ENCODE measurements at regions not wholly inside any gene's neighbourhood (a gene's known extent, or its start where the extent isn't known, plus 50 kb on each side); places are given as distances from the start of the nearest gene placed in this dataset.

DNA sequence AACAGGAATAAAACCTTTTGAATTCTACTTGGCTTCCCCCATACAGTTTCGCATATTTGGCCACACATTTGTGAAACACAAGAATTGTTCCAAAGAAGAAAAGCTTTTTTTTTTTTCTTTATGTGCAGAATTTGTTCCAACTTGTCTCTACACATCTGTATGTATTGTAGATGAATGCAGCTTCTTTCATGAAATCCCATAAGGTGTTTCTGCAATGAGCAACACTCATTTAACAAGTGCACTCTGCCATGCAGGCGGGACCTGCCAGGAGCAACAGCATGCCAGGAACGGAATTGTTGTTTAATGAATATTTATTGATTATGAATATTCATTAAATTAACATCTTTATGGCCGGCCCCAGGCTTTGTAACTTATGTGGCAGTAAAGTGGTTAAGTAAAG lies 1075.0 kb downstream of the TTLL7 start:
- no peak for DNase-seq

DNA sequence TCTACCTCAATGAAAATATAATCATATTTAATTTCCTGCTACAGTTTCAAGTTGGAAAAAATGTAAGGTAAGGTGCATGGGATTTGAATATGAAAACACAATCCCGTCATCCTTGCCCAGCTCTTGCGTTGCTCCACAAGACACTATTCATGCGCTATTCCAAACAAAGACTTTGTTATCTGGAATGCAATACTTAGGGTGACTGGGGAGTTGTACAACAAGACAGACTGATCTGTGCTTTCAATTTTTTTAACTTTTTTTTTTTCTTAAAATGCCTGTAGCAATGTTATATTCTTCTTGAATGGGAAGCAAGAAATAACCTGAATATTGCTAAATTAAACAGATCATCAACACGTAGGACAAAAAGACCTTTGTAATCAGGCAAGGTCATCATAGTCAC lies 1077.2 kb downstream of the TTLL7 start:
- DNase-seq: no peak

DNA sequence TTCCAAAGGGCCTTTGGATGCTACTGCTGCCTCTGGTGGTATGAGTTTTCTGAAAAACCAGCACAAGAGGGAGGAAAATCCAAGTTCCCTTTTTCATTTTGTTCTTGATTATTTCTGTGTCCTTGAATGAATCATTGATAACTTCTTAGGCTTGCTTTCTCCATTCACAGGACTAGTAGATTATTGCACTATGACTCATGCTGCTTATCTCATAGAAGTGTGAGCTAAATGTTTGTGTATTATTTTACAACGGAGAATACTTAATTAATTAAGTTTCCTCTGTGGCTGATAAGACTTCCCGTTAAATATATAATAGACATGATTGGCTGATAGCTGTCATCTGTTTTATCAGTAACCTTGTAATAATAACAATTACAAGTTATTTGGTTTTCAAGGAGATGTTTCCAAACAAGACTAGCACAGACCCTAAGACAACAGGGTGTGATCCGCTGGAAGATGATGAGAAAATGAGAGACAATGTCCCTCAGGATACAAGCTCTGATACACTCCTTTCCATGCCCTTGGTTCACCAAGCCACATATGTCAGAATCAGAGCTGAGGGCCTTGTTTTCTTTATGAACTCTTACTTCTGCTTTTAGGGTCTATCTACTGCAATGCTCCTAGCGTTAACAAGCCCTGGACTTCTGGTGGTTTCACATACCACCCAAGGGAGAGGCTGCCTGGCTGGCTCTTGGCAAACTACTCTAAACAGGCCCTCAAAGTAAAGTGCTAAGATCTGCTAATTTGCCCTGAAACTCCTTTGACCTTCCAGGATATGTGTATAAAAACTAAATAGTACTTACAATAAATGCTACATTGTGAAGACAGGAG lies 1078.3 kb downstream of the TTLL7 start:
- no peak for DNase-seq

DNA sequence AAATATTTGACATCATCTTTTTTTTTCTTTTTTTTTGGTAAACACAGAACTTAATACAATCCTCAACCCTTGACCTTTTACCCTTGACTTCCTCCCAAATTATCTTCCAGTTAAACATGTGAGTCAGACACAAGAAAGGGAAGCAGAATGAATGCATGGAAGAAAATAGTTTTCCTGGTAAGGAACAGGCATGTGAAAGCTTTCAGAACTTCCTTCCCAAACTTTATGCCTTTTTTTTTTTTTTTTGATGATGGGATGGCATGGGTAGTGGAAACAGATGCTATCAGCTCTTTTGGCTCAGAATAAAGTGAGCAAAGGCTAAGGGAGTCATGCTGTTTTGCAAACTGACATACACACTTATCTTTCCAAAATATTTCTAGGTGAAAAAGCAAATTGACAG lies 1079.1 kb downstream of the TTLL7 start:
- no peak for DNase-seq

DNA sequence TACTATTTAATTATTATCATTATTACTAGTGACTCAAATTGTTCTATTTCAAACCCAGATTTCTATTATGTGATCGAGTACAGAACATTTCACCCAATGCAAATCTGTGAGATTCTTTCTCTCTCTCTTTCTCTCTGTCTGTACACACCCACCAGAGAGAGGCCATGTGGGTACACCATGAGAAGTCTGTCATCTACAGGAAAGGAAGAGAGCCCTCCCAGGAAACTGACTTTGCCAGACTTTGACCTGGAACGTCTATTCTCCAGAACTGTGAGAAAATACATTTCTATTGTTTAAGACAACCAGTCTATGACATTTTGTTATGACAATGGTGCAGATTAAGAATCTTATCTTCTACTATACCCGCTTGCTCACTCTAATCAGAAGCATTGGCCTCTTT lies 1091.6 kb downstream of the TTLL7 start:
- no peak for DNase-seq

DNA sequence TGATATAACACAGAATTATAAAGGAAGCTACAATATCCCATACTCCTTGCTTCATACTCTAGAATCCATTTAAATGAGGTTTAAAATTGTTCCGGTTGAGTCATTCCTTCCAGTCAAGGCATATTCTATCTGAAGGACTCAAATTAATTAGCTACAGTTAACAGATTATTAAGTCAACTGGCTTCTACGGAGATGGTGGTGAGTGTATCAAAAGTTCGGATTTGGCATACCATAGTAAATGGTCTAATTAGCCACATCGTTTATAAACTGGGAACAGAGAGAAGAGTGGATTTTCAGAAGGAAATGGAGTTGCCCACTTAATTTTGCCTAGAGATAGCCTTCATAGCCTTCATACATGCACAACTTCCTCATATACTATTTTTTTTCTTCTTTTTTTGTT lies 1095.3 kb downstream of the TTLL7 start:
- DNase-seq: no peak

GRCh38 chr1:82901561-82901960 lies 1097.4 kb downstream of the TTLL7 start:
- no peak for DNase-seq

GRCh38 chr1:82901118-82901517 lies 1097.8 kb downstream of the TTLL7 start:
- no peak for DNase-seq

DNA sequence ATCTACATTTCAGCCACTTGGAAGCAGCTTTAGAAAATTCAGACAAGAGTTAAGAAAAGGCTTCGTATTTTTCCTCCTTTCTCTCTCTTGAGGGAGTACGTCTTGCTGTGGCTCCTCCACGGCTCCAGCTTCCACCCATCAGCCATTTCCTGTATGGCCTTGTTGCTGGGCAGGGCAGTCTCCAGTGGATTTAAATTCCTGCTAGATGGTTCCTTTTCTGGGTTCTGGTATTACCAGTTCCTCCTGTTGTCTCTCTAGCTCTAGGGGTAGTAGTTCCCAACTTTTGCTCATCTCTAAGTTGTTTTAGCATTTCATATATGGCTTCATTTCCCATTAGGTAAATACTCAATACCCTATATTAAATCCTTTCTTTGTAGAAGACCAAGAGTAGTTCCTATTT lies 1098.3 kb downstream of the ADGRL2 start:
- DNase-seq: no peak

DNA sequence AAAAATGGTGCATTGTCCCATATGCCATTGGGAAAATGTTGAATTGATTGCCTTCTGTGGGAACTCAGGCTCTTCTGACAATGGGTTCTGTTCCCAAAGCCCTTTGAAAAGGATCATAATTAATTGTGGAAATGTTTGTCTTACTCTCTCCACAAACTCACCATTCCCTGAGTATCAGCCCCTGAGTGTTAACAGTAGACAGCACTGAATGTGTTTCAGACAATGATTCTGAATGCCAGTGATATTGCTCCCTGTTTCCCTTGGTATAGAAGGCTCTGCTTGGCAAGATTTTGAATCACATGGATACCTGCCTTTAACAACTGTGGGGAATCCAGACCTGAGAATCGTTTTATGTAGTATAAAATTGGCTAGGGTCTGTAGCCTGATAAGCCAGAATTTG lies 1096.8 kb downstream of the ADGRL2 start:
- no peak for DNase-seq

GRCh38 chr1:82896036-82896435 lies 1095.3 kb downstream of the ADGRL2 start:
- no peak for DNase-seq

DNA sequence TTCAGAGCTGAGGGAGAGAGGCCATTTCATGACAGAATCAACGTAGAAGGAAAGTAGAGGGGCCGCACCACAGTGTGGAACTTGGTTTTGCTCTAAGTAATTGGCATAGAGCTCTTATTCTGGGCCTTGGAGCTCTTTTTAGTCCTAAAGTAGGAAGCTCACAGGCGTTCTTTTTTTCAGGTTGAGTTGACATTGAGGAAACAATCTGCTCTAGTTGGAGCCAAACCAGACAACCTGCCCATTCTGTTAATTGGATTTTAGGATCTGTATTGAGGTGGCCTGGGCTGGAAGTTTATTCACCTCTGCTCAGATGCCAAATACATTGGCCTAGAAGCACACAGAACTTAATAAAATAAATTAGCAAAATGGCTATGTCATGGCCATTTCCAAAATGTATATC lies 1093.9 kb downstream of the ADGRL2 start:
- DNase-seq: no peak

DNA sequence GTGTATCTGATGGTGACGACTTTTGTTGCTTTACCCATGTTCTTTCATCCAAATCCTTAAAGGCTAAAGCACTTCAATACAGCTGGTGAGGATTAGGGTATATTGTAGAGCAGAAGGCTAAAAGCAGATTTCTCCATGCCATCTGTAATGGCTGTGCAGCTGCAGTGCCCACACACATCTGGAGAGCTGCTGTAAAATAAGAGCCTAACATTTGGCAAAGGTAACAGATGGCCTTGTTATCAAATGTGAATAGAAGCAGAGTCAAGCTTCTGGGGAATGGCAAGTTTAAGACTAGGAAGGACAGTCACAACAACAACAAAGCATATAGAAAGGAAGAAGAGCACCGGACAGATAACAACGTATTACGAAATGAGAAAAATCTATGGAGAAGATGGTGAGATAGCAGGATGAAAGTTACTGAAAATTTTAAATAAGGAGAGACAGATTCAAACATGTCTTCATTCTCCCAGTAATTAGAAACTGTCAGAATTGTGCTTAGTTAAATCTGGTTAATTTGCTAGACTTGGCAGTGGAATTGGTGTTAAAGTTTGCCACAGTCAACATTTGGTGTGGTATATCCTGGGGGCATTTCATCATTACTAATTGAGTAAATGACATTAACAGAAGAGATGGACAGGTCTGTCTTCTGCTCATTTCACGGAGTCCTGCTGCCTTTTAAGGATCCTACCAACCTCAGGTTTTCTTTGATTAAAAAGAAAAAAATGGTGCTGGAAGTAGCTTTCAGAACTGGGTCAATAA lies 1093.2 kb downstream of the ADGRL2 start:
- DNase-seq: no peak

- no peak for DNase-seq
Observed at GRCh38 chr1:82880506-82880905, 1079.8 kb downstream of the ADGRL2 start.

DNA sequence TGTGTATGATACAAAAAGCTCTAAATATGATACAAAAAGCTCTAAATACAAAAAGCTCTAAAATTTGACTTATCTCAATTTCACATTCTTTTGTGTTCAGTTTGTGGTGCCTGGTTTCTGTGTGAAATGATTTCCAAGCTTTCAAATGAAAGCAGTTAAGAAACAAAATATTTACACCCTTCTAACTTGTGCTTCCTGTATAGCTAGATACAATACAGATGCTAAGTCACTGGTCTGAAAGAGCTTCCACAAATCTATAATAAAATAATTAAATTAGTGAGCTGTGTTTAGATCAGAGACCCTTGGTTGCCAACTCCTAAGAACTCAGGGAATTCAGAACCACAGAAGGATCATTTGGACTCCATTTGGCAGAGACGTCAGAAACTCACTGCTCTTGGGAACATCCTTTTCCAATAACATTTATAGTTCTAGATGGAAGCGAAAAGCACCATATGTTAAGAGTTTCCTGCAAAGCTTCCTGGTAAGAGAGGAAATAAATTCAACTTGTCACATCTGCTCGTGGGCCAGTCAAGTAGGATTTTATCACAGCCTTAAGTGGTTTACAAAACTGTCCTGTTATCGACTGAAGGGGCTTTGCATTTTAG lies 1079.1 kb downstream of the ADGRL2 start:
- no peak for DNase-seq

DNA sequence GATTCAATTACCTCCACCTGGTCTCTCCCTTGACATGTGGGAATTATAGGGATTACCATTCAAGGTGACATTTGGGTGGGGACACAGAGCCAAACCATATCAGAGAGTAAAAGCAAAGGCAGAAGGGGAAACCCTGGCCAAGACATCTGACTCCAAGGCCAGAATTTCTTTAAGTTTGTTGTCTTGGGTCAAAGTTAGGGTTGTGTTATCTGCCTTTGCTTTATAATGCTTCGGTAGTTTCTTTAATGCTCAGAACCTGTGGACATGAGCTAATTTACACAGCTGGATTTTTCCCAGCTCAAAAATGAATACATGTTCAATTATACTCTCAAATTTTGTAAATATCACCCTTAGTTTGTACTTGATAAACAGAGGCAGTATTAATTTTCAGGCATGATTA lies 1074.4 kb downstream of the ADGRL2 start:
- no peak for DNase-seq

DNA sequence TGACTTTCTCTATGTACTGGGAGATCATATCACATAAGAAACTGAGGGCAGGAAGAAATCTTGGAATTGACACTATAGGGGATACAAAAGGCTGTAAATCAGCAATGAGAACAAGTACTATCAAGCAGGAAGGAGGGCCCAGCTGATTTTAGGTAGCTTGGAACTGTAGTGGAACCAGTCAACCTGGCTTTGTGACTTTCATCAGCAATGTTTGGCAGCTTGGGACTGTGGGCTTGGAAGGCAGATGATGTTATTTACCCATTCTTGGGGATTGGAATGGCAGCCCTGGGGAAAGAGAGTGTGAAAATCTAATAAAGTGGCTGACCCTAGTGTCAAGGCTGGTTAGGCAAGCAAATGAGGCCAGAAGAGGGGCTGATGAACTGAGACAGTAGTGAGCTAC lies 1073.3 kb downstream of the ADGRL2 start:
- DNase-seq: no peak

DNA sequence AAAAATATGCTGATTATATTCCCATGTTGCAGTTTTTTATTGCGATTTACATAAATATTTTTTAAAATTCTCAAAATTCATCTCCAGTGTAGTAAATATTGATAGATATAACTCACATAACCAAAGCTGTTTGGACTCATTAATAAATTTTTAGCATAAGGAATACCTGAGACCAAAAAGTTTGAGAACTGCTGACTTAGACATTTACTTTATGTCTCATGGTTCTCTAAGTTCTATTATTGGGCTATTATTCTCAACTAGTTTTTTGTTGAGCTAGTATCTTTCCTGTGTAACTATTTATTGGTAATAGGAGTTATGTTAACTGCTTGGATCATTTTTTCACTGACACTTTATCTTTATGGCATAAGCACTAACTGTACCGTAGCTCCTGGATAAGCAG lies 1069.6 kb downstream of the ADGRL2 start:
- no peak for DNase-seq

DNA sequence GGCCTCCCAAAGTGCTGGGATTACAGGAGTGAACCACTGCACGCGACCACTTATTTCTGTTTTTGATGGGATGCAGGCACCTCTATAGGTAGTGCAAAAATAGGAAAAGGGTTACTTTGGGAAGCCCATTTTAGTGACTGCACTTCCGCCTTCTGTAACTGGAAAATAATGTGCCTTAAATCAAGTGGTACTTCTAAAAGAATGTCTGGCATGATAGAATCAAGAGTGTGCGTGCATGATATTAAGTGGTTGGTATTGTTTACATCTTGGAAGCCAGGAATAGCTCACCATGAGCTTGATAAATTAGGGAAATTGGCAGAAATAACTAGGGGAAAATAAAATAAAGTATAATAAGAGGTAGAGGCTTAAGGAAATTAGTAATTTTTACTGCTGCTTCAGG lies 1067.0 kb downstream of the ADGRL2 start:
- DNase-seq: no peak

DNA sequence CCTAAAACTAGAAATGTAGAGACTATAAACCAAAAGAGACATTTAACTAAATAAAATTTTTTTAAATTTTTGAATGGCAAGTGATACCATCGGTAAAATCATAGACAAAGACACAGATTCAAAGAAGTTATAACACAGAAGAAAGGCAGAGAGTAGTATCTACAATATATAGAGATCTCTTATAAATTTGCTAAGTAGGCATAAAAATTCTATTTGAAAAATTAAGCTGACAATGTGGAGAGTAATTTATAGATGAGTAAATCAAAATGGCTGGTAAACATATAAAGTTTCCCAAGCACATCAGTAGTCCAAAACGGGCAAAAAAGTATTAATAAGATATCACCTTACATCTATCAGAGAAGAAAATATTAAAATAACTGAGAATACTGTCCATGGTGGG lies 1061.0 kb downstream of the ADGRL2 start:
- DNase-seq: no peak

GRCh38 chr1:82858031-82858430 lies 1057.3 kb downstream of the ADGRL2 start:
- no peak for DNase-seq

GRCh38 chr1:82849460-82849859 lies 1048.7 kb downstream of the ADGRL2 start:
- DNase-seq: no peak

DNA sequence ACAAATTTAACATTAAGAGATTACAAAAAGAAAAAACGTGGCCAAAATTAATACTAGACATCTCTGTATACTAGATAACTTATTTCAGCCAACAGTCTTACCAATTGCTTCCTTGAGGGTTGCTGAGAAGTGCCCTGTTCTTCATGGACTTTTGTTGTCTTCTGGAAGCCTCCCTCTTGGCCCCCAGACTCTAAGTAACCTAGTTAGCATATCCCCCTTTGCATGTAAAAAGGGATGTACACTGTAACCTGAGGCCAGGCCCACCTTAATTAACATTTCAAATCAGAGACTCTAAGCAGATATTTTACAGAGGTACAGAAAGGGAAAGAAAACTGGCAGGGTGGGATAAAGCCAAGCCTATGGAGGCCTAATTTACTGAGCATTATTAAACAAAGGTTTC lies 1047.3 kb downstream of the ADGRL2 start:
- no peak for DNase-seq

DNA sequence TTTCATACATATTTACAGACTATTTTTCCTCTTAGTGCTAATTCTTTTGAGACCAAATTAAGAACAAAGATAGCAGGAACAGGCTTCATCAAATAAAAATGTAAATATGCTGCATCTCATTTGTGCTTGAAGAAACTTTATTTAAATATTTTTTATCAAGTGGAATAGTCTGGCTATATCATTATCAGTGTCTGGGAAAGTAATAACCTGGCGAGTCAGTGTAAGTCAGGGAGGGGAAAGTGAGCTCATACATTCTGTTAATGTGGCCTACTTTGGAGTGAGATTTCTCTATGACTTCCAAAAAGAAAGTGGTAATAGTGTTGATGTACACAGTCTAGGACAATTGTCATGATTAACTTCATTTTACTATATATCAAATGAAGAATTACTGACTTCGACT lies 1045.1 kb downstream of the ADGRL2 start:
- no peak for DNase-seq
